ENCODE measurements at regions not wholly inside any gene's neighbourhood (a gene's known extent, or its start where the extent isn't known, plus 50 kb on each side); places are given as distances from the start of the nearest gene placed in this dataset.

GRCh38 chr5:163622799-163623198 is 117.4 kb downstream of the MAT2B start:
- FAIRE-seq, result no peak

GRCh38 chr5:163623524-163623923 is 118.1 kb downstream of the MAT2B start:
- no peak for FAIRE-seq

GRCh38 chr5:163623986-163624385 is 118.6 kb downstream of the MAT2B start:
- FAIRE-seq, result no peak

- FAIRE-seq, result no peak
Measured at GRCh38 chr5:163624431-163624830, 119.0 kb downstream of the MAT2B start.

GRCh38 chr5:163626904-163627434 is 121.5 kb downstream of the MAT2B start:
- FAIRE-seq, result no peak

GRCh38 chr5:163631856-163632255 is 126.4 kb downstream of the MAT2B start:
- no peak for FAIRE-seq

- no peak for FAIRE-seq
Measured at GRCh38 chr5:163633926-163634460, 128.6 kb downstream of the MAT2B start.

- no peak for FAIRE-seq
Measured at GRCh38 chr5:163635631-163636030, 130.2 kb downstream of the MAT2B start.

GRCh38 chr5:163642904-163643303 is 137.5 kb downstream of the MAT2B start:
- no peak for FAIRE-seq

GRCh38 chr5:163645421-163646416 is 140.3 kb downstream of the MAT2B start:
- FAIRE-seq, result no peak

GRCh38 chr5:163649514-163649913 is 144.1 kb downstream of the MAT2B start:
- no peak for FAIRE-seq

- no peak for FAIRE-seq
Measured at GRCh38 chr5:163653526-163653925, 148.1 kb downstream of the MAT2B start.

GRCh38 chr5:163658702-163659567 is 153.5 kb downstream of the MAT2B start:
- no peak for FAIRE-seq

GRCh38 chr5:163659568-163659902 is 154.1 kb downstream of the MAT2B start:
- FAIRE-seq, result no peak

- no peak for FAIRE-seq
Measured at GRCh38 chr5:163660486-163660885, 155.1 kb downstream of the MAT2B start.

- FAIRE-seq, result no peak
Measured at GRCh38 chr5:163661360-163661759, 155.9 kb downstream of the MAT2B start.

- no peak for FAIRE-seq
Measured at GRCh38 chr5:163670036-163670435, 164.6 kb downstream of the MAT2B start.

GRCh38 chr5:163677092-163677491 is 171.7 kb downstream of the MAT2B start:
- no peak for FAIRE-seq

GRCh38 chr5:163682234-163682633 is 176.8 kb downstream of the MAT2B start:
- FAIRE-seq, result no peak

GRCh38 chr5:163687414-163687813 is 182.0 kb downstream of the MAT2B start:
- FAIRE-seq, result no peak

GRCh38 chr5:163692091-163692490 is 186.7 kb downstream of the MAT2B start:
- no peak for FAIRE-seq

- FAIRE-seq, result no peak
Measured at GRCh38 chr5:163695830-163696578, 190.6 kb downstream of the MAT2B start.

- no peak for FAIRE-seq
Measured at GRCh38 chr5:163696579-163696887, 191.1 kb downstream of the MAT2B start.
